GM23338 (cell line): ENCODE measurements at regions not wholly inside any gene's neighbourhood (a gene's known extent, or its start where the extent isn't known, plus 50 kb on each side); places are given as distances from the start of the nearest gene placed in this dataset.
A peak's percentile ranks its signal among the peaks of the same experiment; 100 is the strongest.

ENCODE experiments used
- ATAC-seq: fragments of 200-7000 bp; cut with Tn5 transposase; 3 replicates; pipeline ENCODE4 v1.9.1; 2020
- DNase-seq: peaks from one replicate; pipeline ENCODE4 v3.0.0-alpha.2; 2015; ENCODE audit warnings: low spot score
- H2AFZ ChIP-seq: fragments of 200-600 bp; sonication (generic); 2 replicates; pipeline ENCODE4 v1.8.0; 2016; ENCODE audit warnings: antibody characterized with exemption, mild to moderate bottlenecking, moderate library complexity
- H3F3A ChIP-seq: fragments of 200-600 bp; sonication (generic); replicated peaks from 2 replicates; pipeline ENCODE4 v1.8.0; 2017; ENCODE audit warnings: antibody characterized with exemption, mixed run types, low read depth
- H3K27ac ChIP-seq: fragments of 200-600 bp; sonication (generic); 2 replicates; pipeline ENCODE4 v1.6.1; 2016; ENCODE audit warnings: low read depth
- H3K27me3 ChIP-seq: fragments of 200-600 bp; sonication (generic); 2 replicates; pipeline ENCODE4 v1.8.0; 2016; ENCODE audit warnings: mild to moderate bottlenecking, mixed run types, moderate library complexity; ENCODE audit not compliant: insufficient read depth
- H3K36me3 ChIP-seq: fragments of 200-600 bp; sonication (generic); 2 replicates; pipeline ENCODE4 v1.8.0; 2016; ENCODE audit warnings: mild to moderate bottlenecking; ENCODE audit not compliant: insufficient read depth
- H3K4me1 ChIP-seq: fragments of 200-600 bp; sonication (generic); 2 replicates; pipeline ENCODE4 v1.8.0; 2016; ENCODE audit warnings: mild to moderate bottlenecking, moderate library complexity; ENCODE audit not compliant: insufficient read depth
- H3K4me2 ChIP-seq: fragments of 200-600 bp; sonication (generic); 2 replicates; pipeline ENCODE4 v1.7.1; 2017; ENCODE audit warnings: mixed run types
- H3K4me3 ChIP-seq: fragments of 200-600 bp; sonication (generic); 2 replicates; pipeline ENCODE4 v1.6.1; 2016; ENCODE audit warnings: mixed run types
- H3K79me2 ChIP-seq: fragments of 200-600 bp; sonication (generic); replicated peaks from 2 replicates; pipeline ENCODE4 v1.8.0; 2017; ENCODE audit warnings: mild to moderate bottlenecking; ENCODE audit not compliant: insufficient read depth
- H3K9me2 ChIP-seq: fragments of 200-600 bp; sonication (generic); 2 replicates; pipeline ENCODE4 v1.8.0; 2017; ENCODE audit not compliant: insufficient read depth
- H4K20me1 ChIP-seq: fragments of 200-600 bp; sonication (generic); replicated peaks from 2 replicates; pipeline ENCODE4 v1.8.0; 2017; ENCODE audit warnings: mild to moderate bottlenecking; ENCODE audit not compliant: insufficient read depth
- H3K27ac Mint-ChIP-seq: 2 replicates; pipeline ENCODE4 v1.8.0; 2020; ENCODE audit warnings: inconsistent platforms, mild to moderate bottlenecking, moderate library complexity, mixed read lengths
- H3K27me3 Mint-ChIP-seq: 3 replicates; pipeline ENCODE4 v1.8.0; 2022; ENCODE audit warnings: low read depth, mild to moderate bottlenecking, moderate library complexity, mixed read lengths, inconsistent platforms; ENCODE audit not compliant: insufficient read depth, poor library complexity
- H3K36me3 Mint-ChIP-seq: 3 replicates; pipeline ENCODE4 v1.8.0; 2021; ENCODE audit warnings: low read depth, mild to moderate bottlenecking, inconsistent platforms, moderate library complexity, mixed read lengths
- H3K4me1 Mint-ChIP-seq: 3 replicates; pipeline ENCODE4 v1.8.0; 2020; ENCODE audit warnings: mild to moderate bottlenecking, inconsistent platforms, mixed read lengths
- H3K4me3 Mint-ChIP-seq: 3 replicates; pipeline ENCODE4 v1.8.0; 2021; ENCODE audit warnings: moderate library complexity, mild to moderate bottlenecking, inconsistent platforms, mixed read lengths
- H3K9me3 Mint-ChIP-seq: 3 replicates; pipeline ENCODE4 v1.8.0; 2020; ENCODE audit warnings: moderate library complexity, mild to moderate bottlenecking, inconsistent platforms, mixed read lengths
- CREB1 ChIP-seq: fragments of 250-450 bp; sonication (Bioruptor Pico); IDR thresholded peaks from 2 replicates; pipeline ENCODE4 v1.5.0; 2020; ENCODE audit warnings: low read depth, mild to moderate bottlenecking, moderate library complexity
- EZH2 ChIP-seq: fragments of 200-600 bp; sonication (generic); IDR thresholded peaks from one replicate; pipeline ENCODE4 v1.8.0; 2017; ENCODE audit warnings: antibody characterized with exemption, mild to moderate bottlenecking, low read depth; ENCODE audit not compliant: unreplicated experiment
- EZH2phosphoT487 ChIP-seq: fragments of 200-600 bp; sonication (generic); IDR thresholded peaks from one replicate; pipeline ENCODE4 v1.8.1; 2018; ENCODE audit warnings: antibody characterized with exemption; ENCODE audit not compliant: unreplicated experiment
- JUNB ChIP-seq: IDR thresholded peaks from one replicate; pipeline ENCODE4 v1.6.1; 2016; ENCODE audit warnings: antibody characterized with exemption; ENCODE audit not compliant: unreplicated experiment
- NANOG ChIP-seq: IDR thresholded peaks from 2 replicates; pipeline ENCODE4 v1.6.1; 2016; ENCODE audit warnings: antibody characterized with exemption, borderline replicate concordance
- POLR2AphosphoS5 ChIP-seq: IDR thresholded peaks from 2 replicates; pipeline ENCODE4 v1.6.1; 2016; ENCODE audit warnings: antibody characterized with exemption, low read depth
- STAT1 ChIP-seq: IDR thresholded peaks from one replicate; pipeline ENCODE4 v1.6.1; 2016; ENCODE audit warnings: antibody characterized with exemption; ENCODE audit not compliant: unreplicated experiment
- ZNF114 ChIP-seq: fragments of 250-450 bp; sonication (Bioruptor Pico); IDR thresholded peaks from 2 replicates; pipeline ENCODE4 v1.5.0; 2020; ENCODE audit warnings: mild to moderate bottlenecking, moderate library complexity
- ZNF331 ChIP-seq: fragments of 250-450 bp; sonication (Bioruptor Pico); IDR thresholded peaks from 2 replicates; pipeline ENCODE4 v1.5.0; 2020; ENCODE audit warnings: low read depth, mild to moderate bottlenecking, moderate library complexity
- TF ChIP-seq, protein P1 (sequence below): IDR thresholded peaks from 2 replicates; pipeline ENCODE4 v1.6.1; 2016; ENCODE audit warnings: antibody characterized with exemption
- TF ChIP-seq, protein P2 (sequence below), 2 experiments: fragments of 200-600 bp in 1 of 2; sonication (generic) in 1 of 2; conservative IDR thresholded peaks; 2 replicates each; pipeline versions ENCODE4 v1.5.1 to v1.6.1; 2016 to 2017; ENCODE audit warnings: antibody characterized with exemption in 2 of 2, low read depth in 2 of 2, mild to moderate bottlenecking in 2 of 2, moderate library complexity in 1 of 2
- TF ChIP-seq, protein P3 (sequence below): IDR thresholded peaks from one replicate; pipeline ENCODE4 v1.6.1; 2018; ENCODE audit warnings: antibody characterized with exemption; ENCODE audit not compliant: unreplicated experiment
- TF ChIP-seq, protein P4 (sequence below): fragments of 250-450 bp; sonication (Bioruptor Pico); IDR thresholded peaks from 2 replicates; pipeline ENCODE4 v1.5.0; 2020; ENCODE audit warnings: mild to moderate bottlenecking, moderate library complexity

DNA sequence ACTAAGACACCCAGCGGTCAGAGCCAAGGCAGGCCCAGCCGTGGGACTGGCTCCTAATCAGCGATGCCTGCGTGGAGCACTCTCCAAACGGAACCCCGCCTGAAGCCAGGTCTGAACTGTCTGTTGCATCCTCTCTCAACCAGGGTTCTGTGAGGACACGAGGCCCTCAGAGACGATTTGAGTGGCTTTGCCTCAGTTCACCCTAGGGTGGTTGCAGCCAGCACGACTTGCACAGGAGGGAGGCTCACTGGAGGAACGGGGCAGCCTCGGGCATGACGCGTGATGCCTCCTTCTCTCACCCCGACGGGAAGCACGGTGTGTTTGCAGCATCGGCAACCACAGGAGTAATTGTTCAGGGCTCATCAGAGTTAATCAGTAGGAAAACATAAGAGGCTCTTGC, 336.4 kb downstream of the EIPR1 start:
- no peak overlapping the region for H3K4me2 ChIP-seq
- 0 out of 2 replicates have a peak, but pooled peaks cover 3% of the 10 kb centered on the region for H3F3A ChIP-seq
- H3K79me2 ChIP-seq, result no peaks in the 10 kb centered on the region
- no peak overlapping the region for H3K4me3 Mint-ChIP-seq
- no peaks in the 10 kb centered on the region; the same call in 2 of the 3 replicates for H3K36me3 Mint-ChIP-seq
- DNase-seq, result no peak
- H4K20me1 ChIP-seq, result no peaks in the 10 kb centered on the region
- no peaks in the 10 kb centered on the region; the same call in 2 of the 3 replicates for H3K4me1 Mint-ChIP-seq
- no peak for ATAC-seq
- H3K36me3 ChIP-seq, result no peaks in the 10 kb centered on the region
- no peaks in the 10 kb centered on the region; the same call in 2 of the 3 replicates for H3K9me3 Mint-ChIP-seq
- H3K4me3 ChIP-seq, result no peak overlapping the region
- no peaks in the 10 kb centered on the region for H3K4me1 ChIP-seq
- no peaks in the 10 kb centered on the region for H3K27me3 ChIP-seq
- no peak overlapping the region for H3K27ac Mint-ChIP-seq
- peaks cover 4% of the 10 kb centered on the region for H3K27me3 Mint-ChIP-seq
- H3K9me2 ChIP-seq, result no peaks in the 10 kb centered on the region
- TF ChIP-seq, protein P1, sequence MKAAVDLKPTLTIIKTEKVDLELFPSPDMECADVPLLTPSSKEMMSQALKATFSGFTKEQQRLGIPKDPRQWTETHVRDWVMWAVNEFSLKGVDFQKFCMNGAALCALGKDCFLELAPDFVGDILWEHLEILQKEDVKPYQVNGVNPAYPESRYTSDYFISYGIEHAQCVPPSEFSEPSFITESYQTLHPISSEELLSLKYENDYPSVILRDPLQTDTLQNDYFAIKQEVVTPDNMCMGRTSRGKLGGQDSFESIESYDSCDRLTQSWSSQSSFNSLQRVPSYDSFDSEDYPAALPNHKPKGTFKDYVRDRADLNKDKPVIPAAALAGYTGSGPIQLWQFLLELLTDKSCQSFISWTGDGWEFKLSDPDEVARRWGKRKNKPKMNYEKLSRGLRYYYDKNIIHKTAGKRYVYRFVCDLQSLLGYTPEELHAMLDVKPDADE, result no peak
- TF ChIP-seq, protein P2, sequence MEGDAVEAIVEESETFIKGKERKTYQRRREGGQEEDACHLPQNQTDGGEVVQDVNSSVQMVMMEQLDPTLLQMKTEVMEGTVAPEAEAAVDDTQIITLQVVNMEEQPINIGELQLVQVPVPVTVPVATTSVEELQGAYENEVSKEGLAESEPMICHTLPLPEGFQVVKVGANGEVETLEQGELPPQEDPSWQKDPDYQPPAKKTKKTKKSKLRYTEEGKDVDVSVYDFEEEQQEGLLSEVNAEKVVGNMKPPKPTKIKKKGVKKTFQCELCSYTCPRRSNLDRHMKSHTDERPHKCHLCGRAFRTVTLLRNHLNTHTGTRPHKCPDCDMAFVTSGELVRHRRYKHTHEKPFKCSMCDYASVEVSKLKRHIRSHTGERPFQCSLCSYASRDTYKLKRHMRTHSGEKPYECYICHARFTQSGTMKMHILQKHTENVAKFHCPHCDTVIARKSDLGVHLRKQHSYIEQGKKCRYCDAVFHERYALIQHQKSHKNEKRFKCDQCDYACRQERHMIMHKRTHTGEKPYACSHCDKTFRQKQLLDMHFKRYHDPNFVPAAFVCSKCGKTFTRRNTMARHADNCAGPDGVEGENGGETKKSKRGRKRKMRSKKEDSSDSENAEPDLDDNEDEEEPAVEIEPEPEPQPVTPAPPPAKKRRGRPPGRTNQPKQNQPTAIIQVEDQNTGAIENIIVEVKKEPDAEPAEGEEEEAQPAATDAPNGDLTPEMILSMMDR (conservative IDR thresholded peaks at IDR 0.05; ENCODE audit: low read depth in 2 of 2), result no peak
- TF ChIP-seq CREB1 (CRISPR knock-in tag) (no peak), NANOG (no peak), ZNF114 (CRISPR knock-in tag) (no peak), JUNB (no peak), POLR2AphosphoS5 (no peak), STAT1 (no peak), EZH2phosphoT487 (no peak), EZH2 (no peak), ZNF331 (no peak)
- TF ChIP-seq, protein P3, sequence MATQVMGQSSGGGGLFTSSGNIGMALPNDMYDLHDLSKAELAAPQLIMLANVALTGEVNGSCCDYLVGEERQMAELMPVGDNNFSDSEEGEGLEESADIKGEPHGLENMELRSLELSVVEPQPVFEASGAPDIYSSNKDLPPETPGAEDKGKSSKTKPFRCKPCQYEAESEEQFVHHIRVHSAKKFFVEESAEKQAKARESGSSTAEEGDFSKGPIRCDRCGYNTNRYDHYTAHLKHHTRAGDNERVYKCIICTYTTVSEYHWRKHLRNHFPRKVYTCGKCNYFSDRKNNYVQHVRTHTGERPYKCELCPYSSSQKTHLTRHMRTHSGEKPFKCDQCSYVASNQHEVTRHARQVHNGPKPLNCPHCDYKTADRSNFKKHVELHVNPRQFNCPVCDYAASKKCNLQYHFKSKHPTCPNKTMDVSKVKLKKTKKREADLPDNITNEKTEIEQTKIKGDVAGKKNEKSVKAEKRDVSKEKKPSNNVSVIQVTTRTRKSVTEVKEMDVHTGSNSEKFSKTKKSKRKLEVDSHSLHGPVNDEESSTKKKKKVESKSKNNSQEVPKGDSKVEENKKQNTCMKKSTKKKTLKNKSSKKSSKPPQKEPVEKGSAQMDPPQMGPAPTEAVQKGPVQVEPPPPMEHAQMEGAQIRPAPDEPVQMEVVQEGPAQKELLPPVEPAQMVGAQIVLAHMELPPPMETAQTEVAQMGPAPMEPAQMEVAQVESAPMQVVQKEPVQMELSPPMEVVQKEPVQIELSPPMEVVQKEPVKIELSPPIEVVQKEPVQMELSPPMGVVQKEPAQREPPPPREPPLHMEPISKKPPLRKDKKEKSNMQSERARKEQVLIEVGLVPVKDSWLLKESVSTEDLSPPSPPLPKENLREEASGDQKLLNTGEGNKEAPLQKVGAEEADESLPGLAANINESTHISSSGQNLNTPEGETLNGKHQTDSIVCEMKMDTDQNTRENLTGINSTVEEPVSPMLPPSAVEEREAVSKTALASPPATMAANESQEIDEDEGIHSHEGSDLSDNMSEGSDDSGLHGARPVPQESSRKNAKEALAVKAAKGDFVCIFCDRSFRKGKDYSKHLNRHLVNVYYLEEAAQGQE, result no peak
- TF ChIP-seq, protein P4, sequence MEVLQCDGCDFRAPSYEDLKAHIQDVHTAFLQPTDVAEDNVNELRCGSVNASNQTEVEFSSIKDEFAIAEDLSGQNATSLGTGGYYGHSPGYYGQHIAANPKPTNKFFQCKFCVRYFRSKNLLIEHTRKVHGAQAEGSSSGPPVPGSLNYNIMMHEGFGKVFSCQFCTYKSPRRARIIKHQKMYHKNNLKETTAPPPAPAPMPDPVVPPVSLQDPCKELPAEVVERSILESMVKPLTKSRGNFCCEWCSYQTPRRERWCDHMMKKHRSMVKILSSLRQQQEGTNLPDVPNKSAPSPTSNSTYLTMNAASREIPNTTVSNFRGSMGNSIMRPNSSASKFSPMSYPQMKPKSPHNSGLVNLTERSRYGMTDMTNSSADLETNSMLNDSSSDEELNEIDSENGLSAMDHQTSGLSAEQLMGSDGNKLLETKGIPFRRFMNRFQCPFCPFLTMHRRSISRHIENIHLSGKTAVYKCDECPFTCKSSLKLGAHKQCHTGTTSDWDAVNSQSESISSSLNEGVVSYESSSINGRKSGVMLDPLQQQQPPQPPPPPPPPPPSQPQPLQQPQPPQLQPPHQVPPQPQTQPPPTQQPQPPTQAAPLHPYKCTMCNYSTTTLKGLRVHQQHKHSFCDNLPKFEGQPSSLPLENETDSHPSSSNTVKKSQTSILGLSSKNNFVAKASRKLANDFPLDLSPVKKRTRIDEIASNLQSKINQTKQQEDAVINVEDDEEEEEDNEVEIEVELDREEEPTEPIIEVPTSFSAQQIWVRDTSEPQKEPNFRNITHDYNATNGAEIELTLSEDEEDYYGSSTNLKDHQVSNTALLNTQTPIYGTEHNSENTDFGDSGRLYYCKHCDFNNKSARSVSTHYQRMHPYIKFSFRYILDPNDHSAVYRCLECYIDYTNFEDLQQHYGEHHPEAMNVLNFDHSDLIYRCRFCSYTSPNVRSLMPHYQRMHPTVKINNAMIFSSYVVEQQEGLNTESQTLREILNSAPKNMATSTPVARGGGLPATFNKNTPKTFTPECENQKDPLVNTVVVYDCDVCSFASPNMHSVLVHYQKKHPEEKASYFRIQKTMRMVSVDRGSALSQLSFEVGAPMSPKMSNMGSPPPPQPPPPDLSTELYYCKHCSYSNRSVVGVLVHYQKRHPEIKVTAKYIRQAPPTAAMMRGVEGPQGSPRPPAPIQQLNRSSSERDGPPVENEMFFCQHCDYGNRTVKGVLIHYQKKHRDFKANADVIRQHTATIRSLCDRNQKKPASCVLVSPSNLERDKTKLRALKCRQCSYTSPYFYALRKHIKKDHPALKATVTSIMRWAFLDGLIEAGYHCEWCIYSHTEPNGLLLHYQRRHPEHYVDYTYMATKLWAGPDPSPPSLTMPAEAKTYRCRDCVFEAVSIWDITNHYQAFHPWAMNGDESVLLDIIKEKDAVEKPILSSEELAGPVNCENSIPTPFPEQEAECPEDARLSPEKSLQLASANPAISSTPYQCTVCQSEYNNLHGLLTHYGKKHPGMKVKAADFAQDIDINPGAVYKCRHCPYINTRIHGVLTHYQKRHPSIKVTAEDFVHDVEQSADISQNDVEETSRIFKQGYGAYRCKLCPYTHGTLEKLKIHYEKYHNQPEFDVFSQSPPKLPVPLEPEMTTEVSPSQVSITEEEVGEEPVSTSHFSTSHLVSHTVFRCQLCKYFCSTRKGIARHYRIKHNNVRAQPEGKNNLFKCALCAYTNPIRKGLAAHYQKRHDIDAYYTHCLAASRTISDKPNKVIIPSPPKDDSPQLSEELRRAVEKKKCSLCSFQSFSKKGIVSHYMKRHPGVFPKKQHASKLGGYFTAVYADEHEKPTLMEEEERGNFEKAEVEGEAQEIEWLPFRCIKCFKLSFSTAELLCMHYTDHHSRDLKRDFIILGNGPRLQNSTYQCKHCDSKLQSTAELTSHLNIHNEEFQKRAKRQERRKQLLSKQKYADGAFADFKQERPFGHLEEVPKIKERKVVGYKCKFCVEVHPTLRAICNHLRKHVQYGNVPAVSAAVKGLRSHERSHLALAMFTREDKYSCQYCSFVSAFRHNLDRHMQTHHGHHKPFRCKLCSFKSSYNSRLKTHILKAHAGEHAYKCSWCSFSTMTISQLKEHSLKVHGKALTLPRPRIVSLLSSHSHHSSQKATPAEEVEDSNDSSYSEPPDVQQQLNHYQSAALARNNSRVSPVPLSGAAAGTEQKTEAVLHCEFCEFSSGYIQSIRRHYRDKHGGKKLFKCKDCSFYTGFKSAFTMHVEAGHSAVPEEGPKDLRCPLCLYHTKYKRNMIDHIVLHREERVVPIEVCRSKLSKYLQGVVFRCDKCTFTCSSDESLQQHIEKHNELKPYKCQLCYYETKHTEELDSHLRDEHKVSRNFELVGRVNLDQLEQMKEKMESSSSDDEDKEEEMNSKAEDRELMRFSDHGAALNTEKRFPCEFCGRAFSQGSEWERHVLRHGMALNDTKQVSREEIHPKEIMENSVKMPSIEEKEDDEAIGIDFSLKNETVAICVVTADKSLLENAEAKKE (CRISPR knock-in tag), result no peak
- no peak overlapping the region for H3K27ac ChIP-seq
- H2AFZ ChIP-seq, result peak overlapping the region; percentile 63; the same call in 1 of the 2 replicates
